ENCODE measurements at regions not wholly inside any gene's neighbourhood (a gene's known extent, or its start where the extent isn't known, plus 50 kb on each side); places are given as distances from the start of the nearest gene placed in this dataset.
"Not testable (repeated sequence)": the region's sequence is repeated elsewhere in the genome, so short reads cannot be mapped to it uniquely, and the experiment has no call there.

GRCh38 chr22:25462474-25463346 is 101.8 kb upstream of the GRK3 start:
- DNase-seq = peak; percentile 49

- not testable (repeated sequence) for DNase-seq
These were observed 101.2 kb upstream of the GRK3 start for GRCh38 chr22:25463347-25463628.

GRCh38 chr22:25464326-25464725 is 100.1 kb upstream of the GRK3 start:
- not testable (repeated sequence) for DNase-seq

GRCh38 chr22:25465949-25466348 is 98.5 kb upstream of the GRK3 start:
- DNase-seq = no peak

GRCh38 chr22:25472382-25472781 is 92.1 kb upstream of the GRK3 start:
- DNase-seq = no peak

GRCh38 chr22:25475257-25476022 is 89.0 kb upstream of the GRK3 start:
- peak; percentile 79 for DNase-seq

GRCh38 chr22:25477358-25477757 is 87.1 kb upstream of the GRK3 start:
- no peak for DNase-seq

GRCh38 chr22:25478111-25478510 is 86.4 kb upstream of the GRK3 start:
- DNase-seq = no peak

- DNase-seq = no peak
These were observed 85.9 kb upstream of the GRK3 start for GRCh38 chr22:25478528-25478927.

GRCh38 chr22:25480868-25481267 is 83.6 kb upstream of the GRK3 start:
- DNase-seq = not testable (repeated sequence)

GRCh38 chr22:25482091-25482760 is 82.2 kb upstream of the GRK3 start:
- no peak for DNase-seq

GRCh38 chr22:25482868-25483639 is 81.4 kb upstream of the GRK3 start:
- DNase-seq = peak; percentile 73

GRCh38 chr22:25483931-25484330 is 80.5 kb upstream of the GRK3 start:
- no peak for DNase-seq

- no peak for DNase-seq
These were observed 79.8 kb upstream of the GRK3 start for GRCh38 chr22:25484521-25485315.

GRCh38 chr22:25485626-25486545 is 78.6 kb upstream of the GRK3 start:
- no peak for DNase-seq

GRCh38 chr22:25487508-25487907 is 77.0 kb upstream of the GRK3 start:
- DNase-seq = no peak

GRCh38 chr22:25488244-25489020 is 76.0 kb upstream of the GRK3 start:
- peak; percentile 81 for DNase-seq

- DNase-seq = no peak
These were observed 74.5 kb upstream of the GRK3 start for GRCh38 chr22:25489947-25490346.

GRCh38 chr22:25490896-25491295 is 73.6 kb upstream of the GRK3 start:
- DNase-seq = no peak

- no peak for DNase-seq
These were observed 72.3 kb upstream of the GRK3 start for GRCh38 chr22:25492162-25492561.

All from NCI-H1092 treated with DMSO at 0.1 percent for 48 hours (cell line).